ENCODE measurements at regions not wholly inside any gene's neighbourhood (a gene's known extent, or its start where the extent isn't known, plus 50 kb on each side); places are given as distances from the start of the nearest gene placed in this dataset.

- Mint-ChIP-seq H3K36me3 (no peaks in the 10 kb centered on the region), H3K27me3 (peaks cover 13% of the 10 kb centered on the region), H3K27ac (no peak overlapping the region), H3K4me3 (no peak overlapping the region), H3K9me3 (no peaks in the 10 kb centered on the region), H3K4me1 (ENCODE audit: unreplicated experiment) (peaks cover 13% of the 10 kb centered on the region)
- no peak for DNase-seq (ENCODE audit: extremely low spot score, unreplicated experiment)
- TF ChIP-seq CTCF (conservative IDR thresholded peaks at IDR 0.05) = no peak
Observed at GRCh38 chr14:99342204-99342603, 70.2 kb upstream of the BCL11B start.

- no peak for DNase-seq (ENCODE audit: extremely low spot score, unreplicated experiment)
- Mint-ChIP-seq H3K4me3 (no peak overlapping the region), H3K27me3 (peaks cover 13% of the 10 kb centered on the region), H3K9me3 (no peaks in the 10 kb centered on the region), H3K27ac (no peak overlapping the region), H3K4me1 (ENCODE audit: unreplicated experiment) (no peaks in the 10 kb centered on the region), H3K36me3 (no peaks in the 10 kb centered on the region)
- no peak for TF ChIP-seq CTCF (conservative IDR thresholded peaks at IDR 0.05)
Observed at GRCh38 chr14:99339551-99339950, 67.6 kb upstream of the BCL11B start.

GRCh38 chr14:99338313-99338712 lies 66.3 kb upstream of the BCL11B start:
- no peak for TF ChIP-seq CTCF (conservative IDR thresholded peaks at IDR 0.05)
- DNase-seq (ENCODE audit: extremely low spot score, unreplicated experiment) = no peak
- no peak overlapping the region for H3K27ac Mint-ChIP-seq
- H3K4me1 Mint-ChIP-seq (ENCODE audit: unreplicated experiment) = no peaks in the 10 kb centered on the region
- no peaks in the 10 kb centered on the region for H3K9me3 Mint-ChIP-seq
- H3K4me3 Mint-ChIP-seq = no peak overlapping the region
- peaks cover 13% of the 10 kb centered on the region for H3K27me3 Mint-ChIP-seq
- H3K36me3 Mint-ChIP-seq = no peaks in the 10 kb centered on the region

GRCh38 chr14:99333841-99334635 lies 62.0 kb upstream of the BCL11B start:
- no peaks in the 10 kb centered on the region for H3K36me3 Mint-ChIP-seq
- H3K4me1 Mint-ChIP-seq (ENCODE audit: unreplicated experiment) = no peaks in the 10 kb centered on the region
- H3K9me3 Mint-ChIP-seq = peaks cover 4% of the 10 kb centered on the region
- peaks cover 9% of the 10 kb centered on the region for H3K27me3 Mint-ChIP-seq
- H3K4me3 Mint-ChIP-seq = no peak overlapping the region
- H3K27ac Mint-ChIP-seq = no peak overlapping the region
- no peak for DNase-seq (ENCODE audit: extremely low spot score, unreplicated experiment)
- no peak for TF ChIP-seq CTCF (conservative IDR thresholded peaks at IDR 0.05)

GRCh38 chr14:99333214-99333613 lies 61.2 kb upstream of the BCL11B start:
- Mint-ChIP-seq H3K27ac (no peak overlapping the region), H3K9me3 (peaks cover 4% of the 10 kb centered on the region), H3K4me1 (ENCODE audit: unreplicated experiment) (peaks cover under 1% of the 10 kb centered on the region), H3K4me3 (no peak overlapping the region), H3K36me3 (no peaks in the 10 kb centered on the region), H3K27me3 (peaks cover under 1% of the 10 kb centered on the region)
- TF ChIP-seq CTCF (conservative IDR thresholded peaks at IDR 0.05) = no peak
- DNase-seq (ENCODE audit: extremely low spot score, unreplicated experiment) = no peak

Data from type B pancreatic cell (in vitro differentiated cells).